NT2/D1 (cell line): ENCODE measurements at regions not wholly inside any gene's neighbourhood (a gene's known extent, or its start where the extent isn't known, plus 50 kb on each side); places are given as distances from the start of the nearest gene placed in this dataset.

Experiments
- SUZ12 ChIP-seq: IDR thresholded peaks from 2 replicates; pipeline ENCODE4 v1.6.1; 2011; ENCODE audit not compliant: insufficient read length, insufficient read depth; ENCODE audit errors: extremely low read depth
- YY1 ChIP-seq: IDR thresholded peaks from 2 replicates; pipeline ENCODE4 v1.6.1; 2011; ENCODE audit not compliant: insufficient read length, insufficient read depth

DNA sequence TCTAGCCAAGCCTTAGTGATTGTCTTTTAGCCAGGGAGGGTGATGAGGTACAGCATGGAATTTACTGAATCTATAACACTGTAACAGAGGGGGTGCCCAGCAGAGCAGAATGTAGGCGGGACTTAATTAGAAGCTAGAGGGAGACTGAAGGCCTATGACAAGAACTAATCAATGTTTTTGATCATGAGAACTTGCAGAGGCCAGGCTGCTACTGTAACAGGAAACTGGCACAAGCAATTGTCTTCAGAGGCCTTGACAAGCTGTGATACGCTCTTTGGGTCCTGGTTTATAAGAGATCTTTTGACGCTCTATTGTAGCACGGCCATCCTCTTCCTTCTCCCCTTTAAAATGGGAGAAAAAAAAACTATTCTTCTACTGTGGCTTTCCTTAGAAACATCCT lies 1297.3 kb downstream of the JRKL start:
- TF ChIP-seq YY1 (no peak), SUZ12 (no peak)
